ENCODE measurements at regions not wholly inside any gene's neighbourhood (a gene's known extent, or its start where the extent isn't known, plus 50 kb on each side); places are given as distances from the start of the nearest gene placed in this dataset.
"Not testable (repeated sequence)": the region's sequence is repeated elsewhere in the genome, so short reads cannot be mapped to it uniquely, and the experiment has no call there.

GRCh38 chr5:68067291-68067690 is 148.3 kb upstream of the PIK3R1 start:
- DNase-seq (ENCODE audit: low spot score) = no peak

- no peak for DNase-seq (ENCODE audit: low spot score)
These were observed 149.1 kb upstream of the PIK3R1 start for GRCh38 chr5:68066277-68066955.

- DNase-seq (ENCODE audit: low spot score) = not testable (repeated sequence)
These were observed 150.2 kb upstream of the PIK3R1 start for GRCh38 chr5:68065321-68065720.

- DNase-seq (ENCODE audit: low spot score) = no peak
These were observed 155.2 kb upstream of the PIK3R1 start for GRCh38 chr5:68060382-68060781.

GRCh38 chr5:68057191-68057590 is 158.4 kb upstream of the PIK3R1 start:
- DNase-seq (ENCODE audit: low spot score) = no peak

- DNase-seq (ENCODE audit: low spot score) = no peak
These were observed 159.9 kb upstream of the PIK3R1 start for GRCh38 chr5:68055686-68056085.

- DNase-seq (ENCODE audit: low spot score) = no peak
These were observed 160.9 kb upstream of the PIK3R1 start for GRCh38 chr5:68054638-68055037.

GRCh38 chr5:68053202-68053601 is 162.4 kb upstream of the PIK3R1 start:
- DNase-seq (ENCODE audit: low spot score) = no peak

GRCh38 chr5:68049053-68049713 is 166.4 kb upstream of the PIK3R1 start:
- DNase-seq (ENCODE audit: low spot score) = no peak

- DNase-seq (ENCODE audit: low spot score) = no peak
These were observed 167.0 kb upstream of the PIK3R1 start for GRCh38 chr5:68048516-68048915.

GRCh38 chr5:68048054-68048453 is 167.5 kb upstream of the PIK3R1 start:
- DNase-seq (ENCODE audit: low spot score) = not testable (repeated sequence)

GRCh38 chr5:68047035-68047434 is 168.5 kb upstream of the PIK3R1 start:
- DNase-seq (ENCODE audit: low spot score) = no peak

- DNase-seq (ENCODE audit: low spot score) = no peak
These were observed 169.1 kb upstream of the PIK3R1 start for GRCh38 chr5:68046445-68046844.

- DNase-seq (ENCODE audit: low spot score) = peak; percentile 16
These were observed 174.3 kb upstream of the PIK3R1 start for GRCh38 chr5:68041293-68041692.

- DNase-seq (ENCODE audit: low spot score) = no peak
These were observed 178.0 kb upstream of the PIK3R1 start for GRCh38 chr5:68037546-68037945.

- DNase-seq (ENCODE audit: low spot score) = no peak
These were observed 181.5 kb upstream of the PIK3R1 start for GRCh38 chr5:68033961-68034571.

GRCh38 chr5:68033029-68033428 is 182.5 kb upstream of the PIK3R1 start:
- DNase-seq (ENCODE audit: low spot score) = no peak

GRCh38 chr5:68032216-68032762 is 183.3 kb upstream of the PIK3R1 start:
- no peak for DNase-seq (ENCODE audit: low spot score)

GRCh38 chr5:68028131-68028727 is 187.3 kb upstream of the PIK3R1 start:
- no peak for DNase-seq (ENCODE audit: low spot score)

- no peak for DNase-seq (ENCODE audit: low spot score)
These were observed 188.0 kb upstream of the PIK3R1 start for GRCh38 chr5:68027519-68027918.

- no peak for DNase-seq (ENCODE audit: low spot score)
These were observed 189.3 kb upstream of the PIK3R1 start for GRCh38 chr5:68026092-68026885.

GRCh38 chr5:68024426-68024825 is 191.1 kb upstream of the PIK3R1 start:
- DNase-seq (ENCODE audit: low spot score) = no peak

Data from Ammon's horn (tissue), 1 donor.